ENCODE measurements at regions not wholly inside any gene's neighbourhood (a gene's known extent, or its start where the extent isn't known, plus 50 kb on each side); places are given as distances from the start of the nearest gene placed in this dataset.

GRCh38 chr2:2717406-2717805 is 386.3 kb upstream of the MYT1L start:
- 85 to 86% methylated on average over 7 of the region's 7 CpGs for WGBS, 2 donors
- intact Hi-C loops (cut with DNase I), result no loop called here

DNA sequence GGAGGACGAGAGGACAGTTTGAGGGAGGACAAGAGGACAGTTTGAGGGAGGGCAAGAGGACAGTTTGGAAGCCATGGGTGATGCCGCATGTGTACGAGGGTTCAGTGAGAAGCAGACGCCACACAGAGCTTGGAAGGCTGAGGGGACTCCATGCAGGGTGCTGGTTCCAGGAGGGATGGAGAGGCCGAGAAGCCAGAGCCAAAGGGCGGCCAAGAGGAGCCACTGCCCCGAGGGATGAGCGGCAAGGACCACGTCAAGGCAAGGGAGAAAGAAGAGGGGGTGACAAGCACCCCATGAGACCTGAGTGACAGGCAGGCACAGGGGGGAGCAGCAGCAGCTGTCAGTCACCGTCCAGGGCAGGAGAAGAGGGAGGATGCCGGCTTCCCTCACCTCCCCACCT is 385.7 kb upstream of the MYT1L start:
- 80 to 83% methylated on average over 11 of the region's 11 CpGs for WGBS, 2 donors
- intact Hi-C loops (cut with DNase I), result no loop called here
- no peaks in the 10 kb centered on the region for H3K9me3 ChIP-seq
- no peak for DNase-seq
- H3K27me3 ChIP-seq, result peaks cover 0 to 4% (median 0%) of the 10 kb centered on the region in 3 donors
- TF ChIP-seq POLR2AphosphoS5 (IDR thresholded peaks at IDR 0.05) (no peak), POLR2A (IDR thresholded peaks at IDR 0.05) (no peak), EP300 (IDR thresholded peaks at IDR 0.05) (no peak), CTCF (IDR thresholded peaks at IDR 0.05) (no peak)
- H3K27ac ChIP-seq, result no peak overlapping the region
- H3K36me3 ChIP-seq, result no peaks in the 10 kb centered on the region
- H3K4me3 ChIP-seq, result no peak overlapping the region
- H3K4me1 ChIP-seq, result no peaks in the 10 kb centered on the region

More at GRCh38 chr2:2717406-2717805, 386.3 kb upstream of the MYT1L start:
- no peak for TF ChIP-seq CTCF (IDR thresholded peaks at IDR 0.05)
- no peak for TF ChIP-seq POLR2AphosphoS5 (IDR thresholded peaks at IDR 0.05)
- no peak for TF ChIP-seq POLR2A (IDR thresholded peaks at IDR 0.05)
- TF ChIP-seq EP300 (IDR thresholded peaks at IDR 0.05), result no peak
- H3K27ac ChIP-seq, result no peak overlapping the region
- H3K9me3 ChIP-seq, result no peaks in the 10 kb centered on the region
- no peak for DNase-seq
- H3K27me3 ChIP-seq, result peaks cover 0 to 4% (median 0%) of the 10 kb centered on the region in 3 donors
- no peak overlapping the region for H3K4me3 ChIP-seq
- H3K4me1 ChIP-seq, result no peaks in the 10 kb centered on the region
- no peaks in the 10 kb centered on the region for H3K36me3 ChIP-seq

DNA sequence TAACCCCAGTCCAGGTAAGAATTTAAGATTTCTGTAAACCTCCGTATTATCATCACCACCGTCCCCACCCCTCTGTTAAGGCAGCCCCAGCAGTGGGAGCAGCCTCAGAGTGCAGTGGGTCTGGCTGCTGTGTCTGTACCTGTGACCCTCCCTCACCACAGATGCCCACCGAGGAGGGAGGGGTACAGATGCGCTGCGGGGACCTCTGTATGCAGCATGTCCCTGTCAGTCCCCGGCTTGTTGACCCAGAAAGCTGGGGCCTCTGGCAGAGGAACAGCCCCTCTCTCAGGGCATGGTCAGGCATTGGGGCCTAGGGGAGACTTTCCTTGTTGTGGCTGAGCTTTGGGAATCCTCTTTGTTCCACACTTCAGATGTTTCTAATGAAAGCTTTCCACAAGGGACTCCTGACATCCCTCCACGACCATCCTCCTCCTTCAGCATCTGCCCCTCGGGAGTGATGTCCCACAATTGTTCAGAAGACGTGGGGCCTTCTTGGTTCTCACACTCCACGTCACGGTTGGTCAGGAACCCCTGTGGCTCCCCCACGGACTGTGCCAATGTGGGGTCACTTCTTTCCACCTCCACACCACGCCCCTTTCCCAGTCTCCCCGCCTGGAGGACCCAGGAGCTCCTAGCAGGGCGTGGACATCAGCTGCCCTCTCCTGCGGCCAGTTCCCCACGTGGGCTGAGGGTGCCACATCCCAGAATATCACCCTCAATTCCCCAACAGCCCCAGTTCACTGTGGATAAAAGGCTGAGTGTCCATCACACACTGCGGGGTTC is 384.2 kb upstream of the MYT1L start:
- Histone ChIP-seq H3K9me3 (no peaks in the 10 kb centered on the region), H3K27me3 (peaks cover 0 to 4% (median 0%) of the 10 kb centered on the region in 3 donors), H3K4me1 (no peaks in the 10 kb centered on the region), H3K4me3 (no peak overlapping the region), H3K36me3 (no peaks in the 10 kb centered on the region), H3K27ac (no peak overlapping the region)
- TF ChIP-seq POLR2AphosphoS5 (IDR thresholded peaks at IDR 0.05) (no peak), CTCF (IDR thresholded peaks at IDR 0.05) (no peak), POLR2A (IDR thresholded peaks at IDR 0.05) (no peak), EP300 (IDR thresholded peaks at IDR 0.05) (no peak)
- intact Hi-C loops (cut with DNase I), result no loop called here
- 74 to 87% methylated on average over 18 of the region's 18 CpGs for WGBS, 2 donors
- no peak for DNase-seq

GRCh38 chr2:2714408-2714807 is 383.3 kb upstream of the MYT1L start:
- H3K9me3 ChIP-seq, result no peaks in the 10 kb centered on the region
- WGBS, 2 donors, result 78 to 81% methylated on average over 7 of the region's 7 CpGs
- no peak overlapping the region for H3K27ac ChIP-seq
- TF ChIP-seq EP300 (IDR thresholded peaks at IDR 0.05) (no peak), POLR2AphosphoS5 (IDR thresholded peaks at IDR 0.05) (no peak), POLR2A (IDR thresholded peaks at IDR 0.05) (no peak), CTCF (IDR thresholded peaks at IDR 0.05) (no peak)
- peaks cover 0 to 4% (median 0%) of the 10 kb centered on the region in 3 donors for H3K27me3 ChIP-seq
- no peak for DNase-seq
- H3K4me3 ChIP-seq, result no peak overlapping the region
- H3K36me3 ChIP-seq, result no peaks in the 10 kb centered on the region
- intact Hi-C loops (cut with DNase I), result no loop called here
- no peaks in the 10 kb centered on the region for H3K4me1 ChIP-seq

GRCh38 chr2:2709431-2709770 is 378.3 kb upstream of the MYT1L start:
- TF ChIP-seq POLR2AphosphoS5 (IDR thresholded peaks at IDR 0.05) (no peak), EP300 (IDR thresholded peaks at IDR 0.05) (no peak), POLR2A (IDR thresholded peaks at IDR 0.05) (no peak), CTCF (IDR thresholded peaks at IDR 0.05) (no peak)
- Histone ChIP-seq H3K4me3 (no peak overlapping the region), H3K27ac (no peak overlapping the region), H3K27me3 (peaks cover 0 to 4% (median 0%) of the 10 kb centered on the region in 3 donors), H3K4me1 (no peaks in the 10 kb centered on the region), H3K9me3 (no peaks in the 10 kb centered on the region), H3K36me3 (no peaks in the 10 kb centered on the region)
- DNase-seq, result no peak
- 81 to 86% methylated on average over 12 of the region's 12 CpGs for WGBS, 2 donors
- intact Hi-C loops (cut with DNase I), result no loop called here

Data from sigmoid colon (tissue), 6 donors.